ENCODE measurements at regions not wholly inside any gene's neighbourhood (a gene's known extent, or its start where the extent isn't known, plus 50 kb on each side); places are given as distances from the start of the nearest gene placed in this dataset.
A peak's percentile ranks its signal among the peaks of the same experiment; 100 is the strongest.

DNA sequence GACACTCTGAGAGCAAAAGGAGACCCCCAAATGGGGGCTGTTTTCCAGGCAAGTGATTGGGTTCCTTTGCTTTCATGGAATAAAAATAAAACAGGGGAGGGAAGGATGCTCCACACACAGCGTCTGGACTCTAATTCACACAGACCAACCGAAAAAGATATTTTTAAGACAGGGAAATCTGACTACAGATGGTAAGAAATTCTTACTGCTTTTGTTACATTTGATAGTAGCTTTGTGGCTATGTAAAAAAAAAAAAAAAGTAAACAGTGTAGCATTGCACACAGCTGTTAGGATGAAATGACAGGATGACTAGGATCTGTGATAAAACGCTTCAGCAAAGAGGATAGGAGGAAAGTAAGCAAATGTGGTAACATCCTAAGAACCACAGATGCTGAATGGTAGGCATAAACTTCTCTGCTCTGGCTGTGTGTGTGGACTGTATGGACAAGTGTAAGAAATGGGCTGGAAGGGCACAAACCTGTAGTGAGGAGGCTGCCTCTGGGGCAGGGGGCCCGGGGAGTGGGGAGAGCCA lies 207.6 kb downstream of the ANAPC1 start:
- DNase-seq, result no peak

DNA sequence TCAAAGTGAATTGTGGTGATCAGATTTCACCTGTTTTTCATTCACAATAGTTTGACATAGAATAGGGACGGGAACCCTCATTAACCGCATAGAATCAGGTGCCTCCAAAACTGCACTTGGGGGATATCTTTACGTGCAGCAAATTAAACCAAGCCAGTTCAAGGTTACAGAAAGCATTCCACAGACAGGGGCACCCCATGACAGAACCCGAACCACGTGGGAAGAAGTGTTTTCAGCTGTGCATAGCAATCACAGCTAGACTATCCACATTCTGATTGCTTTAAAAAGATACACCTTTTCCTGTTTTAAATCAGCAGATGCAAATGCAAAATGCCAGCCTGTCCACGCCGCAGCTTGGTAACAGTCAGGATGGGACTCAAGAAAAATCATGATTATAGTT lies 205.8 kb downstream of the ANAPC1 start:
- no peak for DNase-seq

DNA sequence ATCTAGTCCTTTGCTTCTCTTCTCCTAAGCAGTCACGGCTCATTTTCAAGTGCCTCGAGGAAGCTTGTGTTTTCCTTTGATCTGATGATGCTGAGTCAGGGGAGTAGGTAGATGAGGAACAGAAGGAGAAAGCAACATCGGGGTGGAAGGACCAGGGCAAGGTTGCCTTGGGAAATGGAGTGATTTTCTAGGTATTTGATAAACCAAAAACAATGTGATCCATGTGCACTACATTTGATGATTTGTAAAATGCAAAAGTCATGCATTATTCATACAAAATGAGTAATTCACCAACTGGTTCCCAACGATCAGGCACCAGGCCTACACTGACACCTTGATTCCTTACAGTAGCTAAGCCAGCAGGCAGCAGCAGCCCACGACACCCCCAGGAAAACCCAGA lies 205.3 kb downstream of the ANAPC1 start:
- DNase-seq, result no peak

DNA sequence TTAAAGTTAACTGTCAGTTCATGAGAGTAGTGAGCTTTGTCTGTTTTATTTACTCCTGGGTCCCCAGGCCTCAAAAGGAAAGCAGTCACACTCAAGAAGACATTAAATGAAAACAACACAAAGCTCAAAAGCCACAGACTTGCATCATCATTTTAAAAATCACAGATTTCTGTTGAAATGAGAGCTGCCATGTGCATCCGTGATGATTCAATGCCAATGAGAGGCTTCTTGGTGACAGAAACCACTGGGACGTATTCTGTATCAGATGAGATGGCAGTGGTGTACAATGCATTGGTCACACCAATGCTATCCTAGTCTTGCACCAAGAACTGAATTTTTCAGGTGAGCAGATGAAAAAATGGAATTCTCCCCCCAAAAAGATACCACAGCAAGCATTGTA lies 204.8 kb downstream of the ANAPC1 start:
- DNase-seq, result no peak

DNA sequence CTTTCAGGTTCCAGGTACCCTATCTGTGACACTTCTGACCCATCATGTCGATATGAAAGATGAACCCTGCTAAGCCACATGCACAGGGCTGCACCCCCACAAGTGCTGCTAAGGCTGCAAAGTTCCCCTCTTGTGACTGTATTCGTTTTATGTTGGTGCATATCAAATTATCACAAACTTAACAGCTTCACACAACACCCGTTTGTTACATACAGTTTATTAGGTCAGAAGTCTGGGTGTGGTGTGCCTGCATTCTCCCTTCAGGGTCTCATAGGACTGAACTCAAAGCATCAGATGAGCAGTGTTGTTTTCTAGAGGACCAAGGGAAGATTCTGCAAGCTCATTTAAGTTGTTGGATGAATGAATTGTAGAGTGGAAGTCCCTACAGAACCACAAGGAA lies 199.4 kb downstream of the ANAPC1 start:
- DNase-seq, result no peak

DNA sequence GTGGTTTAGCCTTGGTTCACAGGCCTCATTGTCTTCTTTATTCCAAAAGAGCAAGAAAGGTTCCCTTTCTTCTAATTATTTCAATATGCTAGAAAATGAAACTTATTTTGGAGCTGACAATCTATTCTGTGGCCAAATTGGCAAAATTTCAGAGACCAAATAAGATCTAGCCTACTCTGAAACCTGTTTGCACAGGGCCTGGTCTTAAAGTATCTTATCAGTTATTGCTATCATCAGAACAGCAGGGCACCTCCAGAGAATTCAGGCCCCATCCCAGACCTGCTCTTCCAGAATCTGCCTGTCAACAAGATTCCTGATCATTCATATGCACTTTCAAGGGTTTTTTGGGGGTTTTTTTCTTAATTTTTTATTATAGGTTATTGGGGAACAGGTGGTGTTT lies 198.7 kb downstream of the ANAPC1 start:
- DNase-seq, result no peak

DNA sequence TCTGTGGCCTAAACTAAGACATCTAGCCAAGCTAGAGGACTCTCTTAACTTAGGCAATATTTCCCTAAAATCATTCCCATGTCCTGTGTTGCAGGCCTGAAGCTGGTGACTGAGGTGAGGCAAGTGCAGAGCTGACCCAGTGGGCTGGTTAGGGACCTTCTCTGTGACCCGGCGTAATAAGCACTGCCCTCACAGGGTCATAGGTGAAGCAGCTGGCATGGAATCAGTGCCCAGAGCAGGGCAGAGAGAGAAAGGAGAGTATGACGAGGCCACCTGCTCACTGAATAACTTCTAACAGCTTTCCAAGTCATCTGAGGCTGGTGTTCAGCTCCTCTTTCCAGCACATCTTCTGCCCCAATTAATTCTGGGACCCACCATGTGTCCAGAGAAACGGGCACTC lies 197.0 kb downstream of the ANAPC1 start:
- no peak for DNase-seq

DNA sequence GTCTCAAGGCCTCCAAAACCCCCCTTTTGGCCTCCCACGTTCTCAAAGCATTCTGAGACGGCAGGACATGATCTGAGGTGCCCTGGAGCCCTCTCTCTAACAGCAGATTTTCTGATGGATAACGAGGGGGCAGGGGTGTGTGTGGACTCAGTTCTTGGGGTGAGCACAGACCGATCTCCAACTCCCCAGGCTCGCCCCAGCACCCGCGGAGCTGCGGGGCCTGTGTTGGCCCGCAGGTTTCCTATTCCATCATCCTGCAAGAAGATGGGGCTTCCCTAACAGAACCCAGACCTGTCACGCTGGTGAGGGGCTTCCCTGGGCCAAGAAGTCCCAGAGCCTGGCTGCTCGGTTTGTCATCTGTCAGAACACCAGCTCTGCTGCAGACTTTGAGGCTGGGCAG lies 196.1 kb downstream of the ANAPC1 start:
- DNase-seq, result no peak

DNA sequence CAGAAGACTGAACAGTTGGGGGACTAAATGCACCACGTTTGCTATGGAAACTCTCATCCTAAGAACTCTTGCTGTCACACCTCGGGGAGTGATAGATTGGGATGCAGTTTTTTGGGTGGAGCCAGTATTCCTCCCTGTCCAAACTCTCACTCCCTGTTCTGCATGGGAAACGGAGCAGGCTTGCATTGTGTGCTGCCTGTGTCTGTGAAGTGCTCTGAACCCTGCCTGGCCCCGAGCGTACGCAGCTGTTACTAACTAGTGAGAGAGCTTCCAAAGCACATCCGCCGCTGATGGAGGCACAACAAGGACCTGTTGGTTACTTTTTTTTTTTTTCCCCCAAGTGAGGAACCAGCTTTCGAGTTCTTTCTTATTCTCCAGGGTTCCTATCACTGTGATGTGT lies 195.5 kb downstream of the ANAPC1 start:
- DNase-seq, result no peak

DNA sequence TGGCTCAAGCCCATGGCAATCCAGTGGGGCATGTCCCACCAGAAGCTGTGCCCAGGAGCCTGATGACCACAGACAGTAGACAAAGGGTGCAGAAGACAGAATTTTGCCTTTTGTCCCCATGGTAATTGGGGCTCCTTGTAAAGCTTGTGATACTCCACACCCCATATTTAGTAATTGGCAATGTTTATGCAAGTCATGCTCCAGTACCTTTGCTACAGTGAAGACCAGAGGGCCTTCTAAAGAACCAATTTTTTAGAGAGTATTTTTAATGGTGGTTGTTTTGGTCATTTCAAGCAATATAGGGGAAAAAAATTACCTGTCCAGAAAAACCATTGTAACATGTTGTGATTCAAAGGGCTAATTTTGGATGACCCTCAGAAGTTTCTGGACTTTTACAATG lies 194.8 kb downstream of the ANAPC1 start:
- no peak for DNase-seq

DNA sequence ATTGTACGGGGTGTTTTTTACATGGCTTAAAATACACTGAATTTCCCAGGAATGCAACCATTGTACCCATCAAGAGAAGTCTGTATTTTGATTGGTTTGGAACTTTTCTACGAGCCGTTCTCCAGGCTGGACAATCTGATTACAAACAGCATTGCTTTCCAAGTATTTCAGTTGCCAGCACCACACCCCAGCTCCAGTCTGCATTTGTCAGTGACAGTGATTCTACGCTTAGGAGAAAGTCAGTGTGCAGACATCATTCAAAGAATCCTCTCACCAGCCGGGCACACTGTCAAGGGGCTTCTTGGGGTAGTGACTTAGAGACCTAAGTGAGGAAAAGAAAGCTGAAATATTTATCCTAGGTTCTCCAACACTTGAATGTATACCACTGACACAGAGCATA lies 194.1 kb downstream of the ANAPC1 start:
- DNase-seq, result no peak

DNA sequence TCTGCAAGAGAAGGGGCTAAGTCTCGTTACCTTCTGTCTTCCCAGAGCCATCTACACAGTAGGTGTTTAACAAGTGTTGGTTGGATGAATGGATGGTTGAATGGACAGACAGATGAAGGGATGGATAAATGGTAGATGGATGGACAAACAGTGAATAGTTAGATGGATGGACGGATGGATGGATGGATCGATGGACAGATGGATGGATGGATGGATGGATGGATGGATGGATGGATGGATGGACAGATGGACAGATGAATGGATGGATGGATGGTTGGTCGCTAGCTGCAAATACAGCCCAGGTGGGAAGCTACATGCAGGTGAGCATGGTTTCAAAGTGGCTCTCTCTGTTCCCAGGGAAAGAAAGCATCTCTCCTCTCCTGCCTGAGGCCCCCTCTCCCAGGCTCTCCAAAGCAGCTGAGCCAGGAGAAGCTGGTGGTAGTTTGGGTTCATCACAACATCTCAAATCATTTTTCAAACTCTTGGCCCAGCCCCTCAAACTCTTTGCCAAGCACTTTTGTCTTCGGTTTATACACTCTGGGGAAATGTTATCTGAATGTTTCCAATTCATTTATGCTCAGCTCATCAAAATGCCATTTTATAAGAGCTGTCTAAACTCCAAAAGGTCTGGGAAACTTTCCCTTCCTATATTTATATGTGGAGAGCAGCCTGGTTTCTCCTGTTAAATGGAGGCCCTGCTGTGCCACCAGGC lies 192.7 kb downstream of the ANAPC1 start:
- no peak for DNase-seq

DNA sequence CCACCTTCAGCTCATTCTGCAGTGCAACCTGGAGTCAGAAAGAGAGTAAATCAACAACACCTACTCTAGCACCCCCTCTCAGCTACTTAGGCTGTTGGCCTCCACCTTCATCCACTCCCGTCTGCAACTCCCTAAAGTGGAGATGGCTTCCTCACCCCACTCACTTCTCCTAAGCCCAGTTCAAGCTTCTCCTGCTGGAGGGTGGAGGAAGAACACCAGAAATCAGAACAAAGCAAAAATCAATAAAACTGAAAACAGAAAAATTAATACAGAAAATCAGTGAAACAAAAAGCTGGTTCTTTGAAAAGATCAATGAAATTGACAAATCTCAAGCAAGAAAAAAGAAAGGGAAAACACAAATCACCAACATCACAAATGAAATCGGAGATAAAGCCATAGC lies 191.7 kb downstream of the ANAPC1 start:
- DNase-seq, result no peak

DNA sequence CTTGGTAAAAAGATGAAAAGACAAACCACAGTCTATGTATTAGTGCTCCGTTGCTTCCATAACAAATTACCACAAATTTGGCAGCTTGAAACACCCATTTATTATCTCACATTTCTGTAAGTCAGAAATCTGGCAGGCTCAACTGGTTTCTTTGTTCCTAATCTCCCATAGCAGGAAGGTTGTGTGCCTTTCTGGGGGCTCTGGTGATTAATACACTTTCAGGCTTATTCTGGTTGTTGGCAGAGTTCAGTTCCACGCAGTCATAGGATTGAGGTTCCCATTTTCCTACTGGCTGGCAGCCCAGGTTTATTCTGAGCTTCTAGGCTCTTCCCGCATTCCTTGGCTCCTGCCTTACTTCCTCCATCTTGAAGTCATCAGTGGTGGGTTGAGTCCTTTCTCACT lies 189.3 kb downstream of the ANAPC1 start:
- DNase-seq, result no peak

DNA sequence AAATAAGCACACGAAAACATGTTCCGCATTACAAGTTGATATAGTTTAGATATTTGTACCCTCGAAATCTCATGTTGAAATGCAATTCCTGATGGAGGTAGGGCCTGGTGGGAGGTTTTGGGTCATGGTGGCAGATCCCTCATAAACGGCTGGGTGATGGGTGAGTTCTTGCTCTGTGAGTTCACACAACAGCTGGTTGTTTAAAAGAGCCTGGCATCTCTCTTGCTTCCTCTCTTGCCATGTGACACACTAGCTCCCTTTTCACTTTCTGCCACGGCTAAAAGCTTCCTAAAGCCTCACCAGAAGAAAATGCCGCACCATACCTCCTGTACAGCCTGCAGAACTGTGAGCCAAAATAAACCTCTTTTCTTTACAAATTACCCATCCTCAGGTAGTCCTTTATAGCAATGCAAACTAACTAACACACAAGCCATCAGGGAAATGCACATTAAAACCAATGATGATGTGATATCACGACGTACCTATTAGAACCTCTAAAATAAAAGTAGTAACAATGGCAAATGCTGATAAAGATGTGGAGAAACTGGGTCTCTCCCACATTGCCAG lies 188.5 kb downstream of the ANAPC1 start:
- DNase-seq, result no peak

DNA sequence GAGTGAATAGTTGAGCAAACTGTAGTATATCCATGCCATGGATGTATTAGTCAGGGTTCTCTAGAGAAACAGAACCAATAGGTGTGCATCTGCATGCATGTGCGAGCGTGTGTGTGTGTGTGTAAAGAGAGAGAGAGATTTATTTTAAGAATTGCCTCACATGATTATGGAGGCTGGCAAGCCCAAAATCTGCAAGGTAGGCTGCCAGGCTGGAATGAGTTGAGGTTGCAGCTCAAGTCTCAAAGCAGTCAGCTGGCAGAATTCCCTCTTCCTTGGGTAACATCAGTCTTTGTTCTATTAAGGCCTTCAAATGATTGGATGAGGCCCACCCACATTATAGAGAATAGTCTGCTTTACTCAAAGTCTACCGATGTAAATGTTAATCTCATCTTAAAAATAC lies 187.8 kb downstream of the ANAPC1 start:
- no peak for DNase-seq

DNA sequence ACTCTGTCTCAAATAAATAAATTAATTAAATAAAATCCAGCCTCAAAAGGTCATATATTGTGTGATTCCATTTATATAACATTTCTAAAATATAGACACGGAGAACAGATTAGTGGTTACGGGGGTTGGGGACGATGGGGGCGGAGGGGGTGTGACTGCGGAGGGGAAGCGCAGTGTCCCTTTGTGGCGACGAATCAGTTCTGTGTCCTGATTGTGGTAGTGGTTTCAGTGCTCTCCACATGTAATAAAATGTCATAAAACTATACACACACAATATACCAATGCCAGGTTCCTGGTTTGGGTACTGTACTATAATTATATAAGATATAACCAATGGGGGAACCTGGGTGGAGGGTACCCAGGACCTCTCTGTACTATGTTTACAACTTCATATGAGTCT lies 186.4 kb downstream of the ANAPC1 start:
- DNase-seq, result no peak

DNA sequence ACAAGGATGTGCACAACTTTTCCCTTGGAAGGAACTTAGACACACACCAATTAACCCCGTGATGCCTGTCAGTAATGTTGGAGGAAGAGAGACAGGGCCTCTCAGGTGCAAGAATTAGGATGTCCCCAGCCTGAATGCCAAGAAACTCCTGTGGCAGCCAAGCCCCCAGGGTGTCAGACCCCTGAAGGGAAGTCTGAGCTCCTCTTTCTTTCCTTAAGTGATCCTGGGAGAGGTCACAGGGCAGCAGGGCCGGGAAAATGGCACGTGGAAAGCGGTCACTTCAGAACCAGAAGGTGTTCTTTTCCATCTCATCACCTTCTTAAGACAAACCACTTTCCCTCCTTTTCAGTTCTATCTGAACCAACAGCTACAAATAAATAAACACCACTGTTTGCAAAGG lies 185.9 kb downstream of the ANAPC1 start:
- no peak for DNase-seq

DNA sequence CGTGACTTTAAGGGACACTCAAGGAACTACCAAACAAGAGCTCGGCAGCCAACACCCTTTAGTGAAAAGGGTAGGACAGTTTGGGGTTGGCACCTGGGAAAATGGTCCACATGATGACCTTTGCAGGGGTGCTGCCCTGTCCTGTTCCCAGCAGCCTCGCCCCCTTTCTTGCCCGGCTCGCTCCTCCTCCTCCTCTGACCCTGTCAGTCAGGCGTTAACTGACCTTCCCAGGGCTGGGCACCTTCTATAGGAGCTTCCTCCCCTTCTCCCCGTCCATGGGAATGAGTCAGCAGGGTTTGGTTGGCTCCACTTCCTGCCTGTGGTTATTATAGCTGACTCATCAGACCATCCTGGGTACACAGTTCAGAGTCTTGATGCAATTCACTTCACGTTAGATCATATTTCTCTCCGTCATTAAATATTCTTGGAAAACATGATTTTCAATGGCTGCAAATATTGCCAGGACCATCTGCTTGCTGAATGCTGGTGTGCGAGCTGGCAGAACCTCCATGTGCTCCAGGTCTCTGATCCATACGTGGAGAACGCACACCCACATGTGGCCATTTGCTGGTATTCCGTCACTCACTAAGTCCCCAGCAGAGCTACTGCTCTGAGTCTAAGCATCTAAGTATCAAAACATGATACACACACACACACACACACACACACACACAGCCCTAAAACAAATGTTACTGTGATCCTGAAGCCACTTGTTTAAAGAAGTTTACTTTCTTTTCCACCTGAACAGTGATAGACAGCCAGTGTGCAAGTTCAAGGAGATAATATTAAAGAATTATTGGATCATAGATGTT lies 185.0 kb downstream of the ANAPC1 start:
- DNase-seq, result peak; percentile 74 to 78

DNA sequence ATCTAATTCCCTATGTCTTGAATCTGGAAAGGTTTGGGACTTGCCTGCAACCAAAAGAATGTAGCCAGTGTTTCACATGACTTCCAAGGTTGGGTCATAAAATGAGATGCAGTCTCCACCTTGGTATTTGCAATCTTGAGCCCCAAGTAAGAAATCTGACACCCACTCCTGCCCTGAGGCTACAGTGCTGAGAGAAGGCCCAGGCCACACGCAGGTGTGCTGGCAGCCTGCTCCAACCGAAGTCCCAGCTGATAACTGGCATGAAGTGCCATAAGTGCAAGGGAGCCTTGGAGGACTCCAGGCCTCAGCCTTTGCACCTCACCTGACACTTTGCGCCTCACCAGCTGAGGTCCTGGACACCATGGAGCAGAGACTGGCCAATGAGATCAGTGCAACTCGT lies 182.7 kb downstream of the ANAPC1 start:
- no peak for DNase-seq

DNA sequence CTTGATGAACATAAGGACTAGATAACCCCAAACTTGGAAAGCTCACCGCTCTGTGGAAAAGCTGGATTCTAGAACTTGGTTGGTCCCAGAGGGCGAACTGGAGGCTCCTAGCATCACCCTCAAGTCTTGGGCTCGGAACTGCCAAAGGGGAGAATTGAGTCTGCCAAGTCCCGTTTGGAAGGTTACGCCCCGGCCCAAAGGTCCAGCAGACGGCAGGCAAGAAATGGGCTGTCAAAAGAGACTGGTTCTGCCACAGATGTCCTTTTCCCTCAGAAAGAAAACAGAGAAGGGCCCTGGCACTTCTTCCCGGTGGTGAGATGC lies 182.2 kb downstream of the ANAPC1 start:
- DNase-seq, result no peak

DNA sequence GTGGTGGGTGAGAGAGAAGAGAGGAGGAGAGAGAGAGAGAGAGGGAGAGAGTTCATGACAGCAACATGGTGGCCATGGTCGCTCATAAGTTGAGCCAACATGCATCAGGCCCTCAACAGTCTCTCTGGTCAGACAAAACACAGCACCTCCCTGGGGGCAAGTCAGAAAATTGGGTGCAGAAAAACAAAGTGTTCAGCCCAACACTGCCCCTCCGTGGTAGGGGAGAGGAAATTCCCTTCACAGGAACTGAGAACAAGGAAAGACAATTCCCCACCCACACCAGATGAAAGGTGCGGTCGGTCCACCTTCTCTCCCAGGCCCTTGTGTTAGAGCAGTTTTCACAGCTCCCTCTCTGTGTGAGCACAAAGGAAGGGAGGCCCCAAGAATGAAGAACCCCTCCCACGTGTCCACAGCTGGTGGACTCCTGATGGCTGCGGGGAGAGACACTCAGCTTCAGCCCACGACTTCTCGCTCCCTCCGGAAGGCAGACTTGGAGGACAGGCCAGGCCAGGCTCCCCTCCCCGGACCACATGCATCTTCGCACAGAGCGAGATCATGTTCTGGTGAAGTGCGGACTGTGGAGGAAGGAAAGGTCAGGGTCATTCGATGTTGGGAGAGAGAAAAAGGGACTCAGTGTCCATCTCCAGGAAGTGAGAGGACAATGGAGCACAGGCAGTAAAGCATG lies 181.7 kb downstream of the ANAPC1 start:
- DNase-seq, result peak; percentile 76 to 78

DNA sequence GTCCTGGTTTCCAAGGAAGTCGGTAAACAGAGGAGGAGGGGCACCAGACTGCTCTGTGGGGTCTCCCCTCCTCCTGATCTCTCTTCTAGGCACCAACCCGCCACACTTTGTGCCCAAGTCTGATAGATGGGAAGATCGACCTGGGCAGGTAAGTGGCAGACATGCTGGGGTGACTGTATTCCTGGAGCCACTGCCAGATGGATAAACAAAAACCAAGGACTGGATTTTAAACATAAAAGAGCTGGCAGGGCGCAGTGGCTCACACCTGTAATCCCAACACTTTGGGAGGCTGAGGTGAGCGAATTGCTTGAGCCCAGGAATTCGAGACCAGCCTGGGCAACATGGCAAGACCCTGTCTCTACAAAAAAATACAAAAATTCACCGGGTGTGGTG lies 181.2 kb downstream of the ANAPC1 start:
- no peak for DNase-seq

DNA sequence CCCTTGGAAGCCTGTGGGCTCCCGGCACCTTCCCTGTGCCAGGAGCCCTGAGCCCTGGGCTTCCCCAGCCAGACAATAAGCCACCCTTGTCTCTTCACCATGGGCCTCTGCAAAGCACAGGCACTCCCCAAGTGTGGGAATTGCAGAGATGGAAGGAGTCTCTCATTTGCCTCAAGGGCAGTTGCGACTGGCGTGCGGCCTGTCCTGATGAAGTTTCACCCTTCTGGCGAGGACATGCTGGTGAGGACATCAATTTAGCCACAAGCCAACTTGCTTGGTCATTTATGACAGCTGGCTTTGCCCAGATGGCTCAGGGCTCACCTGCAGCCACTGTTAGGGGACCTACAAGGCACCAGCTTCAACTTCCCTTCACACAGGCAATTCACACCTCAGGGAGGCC lies 180.2 kb downstream of the ANAPC1 start:
- peak in 1 of 2 experiments; percentile 28 for DNase-seq

Measured in activated T-cell treated with anti-CD3 and anti-CD28 coated beads, Interleukin-2, amount 50 U/mL, for 48 hours (primary cell).